Adrenal gland (tissue), 9 donors: ENCODE measurements at regions not wholly inside any gene's neighbourhood (a gene's known extent, or its start where the extent isn't known, plus 50 kb on each side); places are given as distances from the start of the nearest gene placed in this dataset.

Experiments
- DNase-seq, 7 donors: peaks; one replicate each; pipeline ENCODE4 v3.0.0-alpha.2; 2019 to 2020
- H3K27ac ChIP-seq, 5 donors: fragments of 200-600 bp; sonication (generic) in 4 of 5; 1 replicate in 3 of 5; 2 replicates in 2 of 5; pipeline versions ENCODE4 v1.5.1 to v1.8.0; 2016 to 2020; ENCODE audit warnings: mild to moderate bottlenecking in 1 of 5
- H3K27me3 ChIP-seq: fragments of 200-600 bp; 2 replicates; pipeline ENCODE4 v1.8.0; 2021
- H3K36me3 ChIP-seq, 2 donors: fragments of 200-600 bp; replicated peaks in 1 of 2; 1 replicate in 1 of 2; 2 replicates in 1 of 2; pipeline versions ENCODE4 v1.5.1 to v1.8.0; 2018 to 2022
- H3K4me1 ChIP-seq, 2 donors: fragments of 200-600 bp; replicated peaks in 1 of 2; 1 replicate in 1 of 2; 2 replicates in 1 of 2; pipeline versions ENCODE4 v1.5.1 to v1.8.0; 2018 to 2021
- H3K4me3 ChIP-seq, 4 donors: fragments of 200-600 bp; sonication (generic) in 3 of 4; one replicate each; pipeline ENCODE4 v1.5.1; 2016 to 2018
- H3K9me3 ChIP-seq, 3 donors: fragments of 200-600 bp; sonication (generic) in 1 of 3; replicated peaks in 1 of 3; 1 replicate in 2 of 3; 2 replicates in 1 of 3; pipeline versions ENCODE4 v1.5.1 to v1.8.0; 2016 to 2021
- CTCF ChIP-seq, 6 experiments: fragments of 450-650 bp in 4 of 6; fragments of 200-600 bp in 2 of 6; sonication (generic) in 1 of 6; IDR thresholded peaks; 1 replicate in 5 of 6; 2 replicates in 1 of 6; pipeline versions ENCODE4 v1.5.1 to v1.8.0; 2016 to 2021; ENCODE audit warnings: antibody characterized with exemption in 6 of 6, mild to moderate bottlenecking in 2 of 6, moderate library complexity in 1 of 6
- POLR2A ChIP-seq, 2 donors: fragments of 450-650 bp; IDR thresholded peaks; one replicate each; pipeline ENCODE4 v1.6.1; 2017; ENCODE audit warnings: antibody characterized with exemption in 2 of 2, mild to moderate bottlenecking in 2 of 2, moderate library complexity in 1 of 2
- WGBS, 4 donors: extraction: QIAGEN DNeasy Blood & Tissue Kit in 2 of 4; methylation state at CpG; one replicate each; pipeline versions ENCODE4 v1.1.5 to v1.1.7; 2013 to 2017; 5-methylcytosine and 5-hydroxymethylcytosine counted together
- intact Hi-C, 2 donors: fragments of 100-400 bp; cut with DNase I; formaldehyde crosslinking; loops; one replicate each; pipeline versions ENCODE4 v1.14.1 to v1.15.0; 2022 to 2023
- donor health status: healthy with polysubstance abuse.
- donor health status: Bipolar disorder and iron deficiency.
- donor health status: DM: yes; HTN: yes; CAD: no.
- donor health status: DM: no; HTN: no; CAD: no.
- donor health status: DM: no; HTN: no; CAD: no.

DNA sequence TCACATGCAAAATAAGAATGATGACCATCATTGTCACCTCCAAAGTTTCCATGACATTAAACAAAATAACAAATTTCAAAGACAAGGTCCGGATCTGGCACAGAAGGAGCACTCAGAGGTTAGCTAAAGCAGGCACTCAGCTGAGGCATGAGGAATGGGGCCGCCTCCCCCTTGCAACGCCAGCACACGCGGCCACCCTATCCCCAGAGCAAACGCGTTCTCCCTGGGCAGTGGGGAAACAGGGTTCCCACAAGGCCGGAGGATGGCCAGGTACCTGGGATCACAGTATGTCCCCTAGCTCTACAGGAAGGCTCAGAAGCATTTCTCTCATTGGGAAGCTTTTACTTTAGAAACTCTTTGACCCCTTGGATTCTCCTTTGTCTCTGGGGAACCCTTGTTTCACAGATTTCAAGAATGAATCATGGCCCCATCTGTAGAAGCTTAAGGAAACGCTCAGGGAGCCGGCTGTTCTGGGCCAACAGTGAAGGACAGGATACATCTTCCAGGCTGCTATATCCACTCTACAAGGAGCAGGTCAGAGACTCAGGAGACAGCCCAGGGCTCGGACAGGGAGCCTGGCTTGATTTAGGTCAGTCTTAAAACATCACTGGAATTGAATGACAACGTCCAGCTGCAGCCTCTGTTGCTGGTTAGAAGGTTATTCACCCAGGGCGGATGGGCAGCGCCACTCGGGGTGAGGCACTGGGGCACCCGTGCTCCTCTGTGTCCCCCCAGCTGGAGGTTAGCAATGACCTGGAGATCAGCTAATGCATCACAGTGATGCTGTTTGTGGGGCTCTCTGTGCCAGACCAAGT lies 496.4 kb downstream of the NPHP4 start:
- Histone ChIP-seq H3K4me1 (no peaks in the 10 kb centered on the region), H3K9me3 (no peaks in the 10 kb centered on the region), H3K27me3 (peaks cover 5% of the 10 kb centered on the region), H3K27ac (no peak overlapping the region), H3K36me3 (no peaks in the 10 kb centered on the region), H3K4me3 (no peak overlapping the region)
- no peak for TF ChIP-seq CTCF (IDR thresholded peaks at IDR 0.05)
- TF ChIP-seq POLR2A (IDR thresholded peaks at IDR 0.05) = no peak
- intact Hi-C loops = no loop called here
- DNase-seq = no peak
- 61 to 68% (median 66%) methylated on average over 12 to 16 of the region's 16 CpGs for WGBS, 4 donors

DNA sequence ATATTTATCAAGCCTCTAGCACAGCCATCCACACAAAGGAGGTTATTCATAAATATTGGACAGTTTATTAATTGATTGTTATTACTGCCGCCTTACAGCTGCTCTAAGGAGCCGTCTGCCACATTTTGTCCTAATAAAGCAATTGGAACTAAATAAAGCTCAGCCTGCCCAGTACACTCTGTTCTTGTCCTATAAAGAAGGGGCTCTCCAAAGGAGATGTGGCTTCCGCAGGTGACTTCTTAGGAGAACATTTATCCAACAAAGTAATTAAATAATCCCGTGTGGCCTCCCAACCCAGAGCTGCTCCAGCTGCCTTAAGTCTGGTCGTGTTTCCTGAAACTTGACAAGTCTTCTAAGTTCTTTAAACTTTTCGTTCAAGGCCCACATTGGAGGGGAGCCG lies 497.7 kb downstream of the NPHP4 start:
- H3K9me3 ChIP-seq = no peaks in the 10 kb centered on the region
- H3K4me1 ChIP-seq = no peaks in the 10 kb centered on the region
- DNase-seq = no peak
- peaks cover 5% of the 10 kb centered on the region for H3K27me3 ChIP-seq
- no peak for TF ChIP-seq CTCF (IDR thresholded peaks at IDR 0.05)
- no peak for TF ChIP-seq POLR2A (IDR thresholded peaks at IDR 0.05)
- no peaks in the 10 kb centered on the region for H3K36me3 ChIP-seq
- WGBS, 4 donors = 47 to 58% (median 51%) methylated on average over 7 of the region's 7 CpGs
- no peak overlapping the region for H3K4me3 ChIP-seq
- intact Hi-C loops = no loop called here
- no peak overlapping the region for H3K27ac ChIP-seq

DNA sequence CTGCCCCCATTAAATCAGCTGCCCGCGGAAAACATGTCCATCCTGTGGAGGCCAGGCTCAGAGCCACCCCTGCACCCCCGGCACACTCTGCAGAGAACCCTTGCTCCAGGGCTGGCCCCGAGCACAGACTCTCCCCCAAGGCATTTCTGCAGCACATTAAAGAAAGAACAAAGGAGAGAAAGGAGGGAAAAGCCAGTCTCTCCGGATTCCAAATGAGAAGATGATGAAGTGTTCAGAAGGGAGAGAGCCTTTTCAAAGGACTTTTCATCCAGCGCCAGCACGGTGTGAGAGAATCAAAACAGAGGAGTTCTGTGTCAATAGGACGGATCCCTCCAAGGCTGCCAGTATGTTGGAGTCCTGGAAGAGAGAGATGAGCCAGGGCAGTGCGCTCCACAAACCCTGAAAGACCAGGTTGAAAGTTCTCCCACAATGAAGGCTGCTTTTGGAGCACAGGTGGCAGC lies 498.3 kb downstream of the NPHP4 start:
- TF ChIP-seq CTCF (IDR thresholded peaks at IDR 0.05) = no peak
- TF ChIP-seq POLR2A (IDR thresholded peaks at IDR 0.05) = no peak
- H3K4me1 ChIP-seq = no peaks in the 10 kb centered on the region
- WGBS, 4 donors = 45 to 54% (median 50%) methylated on average over 9 of the region's 9 CpGs

GRCh38 chr1:5493275-5493674 lies 498.9 kb downstream of the NPHP4 start:
- no peaks in the 10 kb centered on the region for H3K9me3 ChIP-seq
- TF ChIP-seq CTCF (IDR thresholded peaks at IDR 0.05) (no peak), POLR2A (IDR thresholded peaks at IDR 0.05) (no peak)
- no peaks in the 10 kb centered on the region for H3K36me3 ChIP-seq
- no peak for DNase-seq
- intact Hi-C loops = no loop called here
- no peak overlapping the region for H3K4me3 ChIP-seq
- H3K27ac ChIP-seq = no peak overlapping the region
- WGBS, 4 donors = 74 to 84% (median 79%) methylated on average over 3 to 4 of the region's 4 CpGs
- H3K4me1 ChIP-seq = no peaks in the 10 kb centered on the region
- H3K27me3 ChIP-seq = peaks cover 5% of the 10 kb centered on the region

More for the DNA sequence above, 498.3 kb downstream of the NPHP4 start:
- DNase-seq = no peak
- no peak overlapping the region for H3K27ac ChIP-seq
- no peaks in the 10 kb centered on the region for H3K36me3 ChIP-seq
- H3K27me3 ChIP-seq = peaks cover 5% of the 10 kb centered on the region
- H3K4me3 ChIP-seq = no peak overlapping the region
- intact Hi-C loops = no loop called here
- no peaks in the 10 kb centered on the region for H3K9me3 ChIP-seq
